GM23338 (cell line): ENCODE measurements at regions not wholly inside any gene's neighbourhood (a gene's known extent, or its start where the extent isn't known, plus 50 kb on each side); places are given as distances from the start of the nearest gene placed in this dataset.

Experiments
- ATAC-seq: fragments of 200-7000 bp; cut with Tn5 transposase; 3 replicates; pipeline ENCODE4 v1.9.1; 2020
- DNase-seq: peaks from one replicate; pipeline ENCODE4 v3.0.0-alpha.2; 2015; ENCODE audit warnings: low spot score
- H2AFZ ChIP-seq: fragments of 200-600 bp; sonication (generic); 2 replicates; pipeline ENCODE4 v1.8.0; 2016; ENCODE audit warnings: antibody characterized with exemption, mild to moderate bottlenecking, moderate library complexity
- H3F3A ChIP-seq: fragments of 200-600 bp; sonication (generic); replicated peaks from 2 replicates; pipeline ENCODE4 v1.8.0; 2017; ENCODE audit warnings: antibody characterized with exemption, mixed run types, low read depth
- H3K27ac ChIP-seq: fragments of 200-600 bp; sonication (generic); 2 replicates; pipeline ENCODE4 v1.6.1; 2016; ENCODE audit warnings: low read depth
- H3K27me3 ChIP-seq: fragments of 200-600 bp; sonication (generic); 2 replicates; pipeline ENCODE4 v1.8.0; 2016; ENCODE audit warnings: mild to moderate bottlenecking, mixed run types, moderate library complexity; ENCODE audit not compliant: insufficient read depth
- H3K36me3 ChIP-seq: fragments of 200-600 bp; sonication (generic); 2 replicates; pipeline ENCODE4 v1.8.0; 2016; ENCODE audit warnings: mild to moderate bottlenecking; ENCODE audit not compliant: insufficient read depth
- H3K4me1 ChIP-seq: fragments of 200-600 bp; sonication (generic); 2 replicates; pipeline ENCODE4 v1.8.0; 2016; ENCODE audit warnings: mild to moderate bottlenecking, moderate library complexity; ENCODE audit not compliant: insufficient read depth
- H3K4me2 ChIP-seq: fragments of 200-600 bp; sonication (generic); 2 replicates; pipeline ENCODE4 v1.7.1; 2017; ENCODE audit warnings: mixed run types
- H3K4me3 ChIP-seq: fragments of 200-600 bp; sonication (generic); 2 replicates; pipeline ENCODE4 v1.6.1; 2016; ENCODE audit warnings: mixed run types
- H3K79me2 ChIP-seq: fragments of 200-600 bp; sonication (generic); replicated peaks from 2 replicates; pipeline ENCODE4 v1.8.0; 2017; ENCODE audit warnings: mild to moderate bottlenecking; ENCODE audit not compliant: insufficient read depth
- H3K9me2 ChIP-seq: fragments of 200-600 bp; sonication (generic); 2 replicates; pipeline ENCODE4 v1.8.0; 2017; ENCODE audit not compliant: insufficient read depth
- H4K20me1 ChIP-seq: fragments of 200-600 bp; sonication (generic); replicated peaks from 2 replicates; pipeline ENCODE4 v1.8.0; 2017; ENCODE audit warnings: mild to moderate bottlenecking; ENCODE audit not compliant: insufficient read depth
- H3K27ac Mint-ChIP-seq: 2 replicates; pipeline ENCODE4 v1.8.0; 2020; ENCODE audit warnings: inconsistent platforms, mild to moderate bottlenecking, moderate library complexity, mixed read lengths
- H3K27me3 Mint-ChIP-seq: 3 replicates; pipeline ENCODE4 v1.8.0; 2022; ENCODE audit warnings: low read depth, mild to moderate bottlenecking, moderate library complexity, mixed read lengths, inconsistent platforms; ENCODE audit not compliant: insufficient read depth, poor library complexity
- H3K36me3 Mint-ChIP-seq: 3 replicates; pipeline ENCODE4 v1.8.0; 2021; ENCODE audit warnings: low read depth, mild to moderate bottlenecking, inconsistent platforms, moderate library complexity, mixed read lengths
- H3K4me1 Mint-ChIP-seq: 3 replicates; pipeline ENCODE4 v1.8.0; 2020; ENCODE audit warnings: mild to moderate bottlenecking, inconsistent platforms, mixed read lengths
- H3K4me3 Mint-ChIP-seq: 3 replicates; pipeline ENCODE4 v1.8.0; 2021; ENCODE audit warnings: moderate library complexity, mild to moderate bottlenecking, inconsistent platforms, mixed read lengths
- H3K9me3 Mint-ChIP-seq: 3 replicates; pipeline ENCODE4 v1.8.0; 2020; ENCODE audit warnings: moderate library complexity, mild to moderate bottlenecking, inconsistent platforms, mixed read lengths
- CREB1 ChIP-seq: fragments of 250-450 bp; sonication (Bioruptor Pico); IDR thresholded peaks from 2 replicates; pipeline ENCODE4 v1.5.0; 2020; ENCODE audit warnings: low read depth, mild to moderate bottlenecking, moderate library complexity
- ETS1 ChIP-seq: IDR thresholded peaks from 2 replicates; pipeline ENCODE4 v1.6.1; 2016; ENCODE audit warnings: antibody characterized with exemption
- EZH2 ChIP-seq: fragments of 200-600 bp; sonication (generic); IDR thresholded peaks from one replicate; pipeline ENCODE4 v1.8.0; 2017; ENCODE audit warnings: antibody characterized with exemption, mild to moderate bottlenecking, low read depth; ENCODE audit not compliant: unreplicated experiment
- EZH2phosphoT487 ChIP-seq: fragments of 200-600 bp; sonication (generic); IDR thresholded peaks from one replicate; pipeline ENCODE4 v1.8.1; 2018; ENCODE audit warnings: antibody characterized with exemption; ENCODE audit not compliant: unreplicated experiment
- JUNB ChIP-seq: IDR thresholded peaks from one replicate; pipeline ENCODE4 v1.6.1; 2016; ENCODE audit warnings: antibody characterized with exemption; ENCODE audit not compliant: unreplicated experiment
- NANOG ChIP-seq: IDR thresholded peaks from 2 replicates; pipeline ENCODE4 v1.6.1; 2016; ENCODE audit warnings: antibody characterized with exemption, borderline replicate concordance
- REST ChIP-seq: IDR thresholded peaks from one replicate; pipeline ENCODE4 v1.6.1; 2018; ENCODE audit warnings: antibody characterized with exemption; ENCODE audit not compliant: unreplicated experiment
- STAT1 ChIP-seq: IDR thresholded peaks from one replicate; pipeline ENCODE4 v1.6.1; 2016; ENCODE audit warnings: antibody characterized with exemption; ENCODE audit not compliant: unreplicated experiment
- ZNF114 ChIP-seq: fragments of 250-450 bp; sonication (Bioruptor Pico); IDR thresholded peaks from 2 replicates; pipeline ENCODE4 v1.5.0; 2020; ENCODE audit warnings: mild to moderate bottlenecking, moderate library complexity
- ZNF331 ChIP-seq: fragments of 250-450 bp; sonication (Bioruptor Pico); IDR thresholded peaks from 2 replicates; pipeline ENCODE4 v1.5.0; 2020; ENCODE audit warnings: low read depth, mild to moderate bottlenecking, moderate library complexity
- ZNF462 ChIP-seq: fragments of 250-450 bp; sonication (Bioruptor Pico); IDR thresholded peaks from 2 replicates; pipeline ENCODE4 v1.5.0; 2020; ENCODE audit warnings: mild to moderate bottlenecking, moderate library complexity

- TF ChIP-seq ZNF462: no peak
- no peak for TF ChIP-seq EZH2
- no peak for TF ChIP-seq CREB1 (CRISPR knock-in tag)
- no peak for TF ChIP-seq JUNB
- TF ChIP-seq ZNF114: no peak
Measured at GRCh38 chr10:78780551-78780961, 288.2 kb upstream of the ZMIZ1 start (continued).

GRCh38 chr10:78781251-78781913, 287.4 kb upstream of the ZMIZ1 start:
- no peaks in the 10 kb centered on the region for H3K79me2 ChIP-seq
- Mint-ChIP-seq H3K27me3 (peaks cover 2% of the 10 kb centered on the region), H3K27ac (no peak overlapping the region), H3K36me3 (0 out of 3 replicates have a peak, but pooled peaks cover 4% of the 10 kb centered on the region), H3K9me3 (no peaks in the 10 kb centered on the region; the same call in 2 of the 3 replicates), H3K4me3 (no peak overlapping the region), H3K4me1 (peaks cover 9% of the 10 kb centered on the region)
- H2AFZ ChIP-seq: no peak overlapping the region
- H4K20me1 ChIP-seq: no peaks in the 10 kb centered on the region
- H3K4me1 ChIP-seq: no peaks in the 10 kb centered on the region
- no peak for DNase-seq
- H3K9me2 ChIP-seq: no peaks in the 10 kb centered on the region
- H3K36me3 ChIP-seq: no peaks in the 10 kb centered on the region
- no peaks in the 10 kb centered on the region for H3F3A ChIP-seq
- H3K27ac ChIP-seq: no peak overlapping the region
- no peak overlapping the region for H3K4me2 ChIP-seq
- H3K4me3 ChIP-seq: no peak overlapping the region
- no peak for ATAC-seq
- no peaks in the 10 kb centered on the region for H3K27me3 ChIP-seq
- TF ChIP-seq NANOG (no peak), ETS1 (no peak), REST (no peak), STAT1 (no peak), EZH2 (no peak), EZH2phosphoT487 (no peak), ZNF331 (no peak)
